Activated CD4-positive, alpha-beta T cell treated with anti-CD3 and anti-CD28 coated beads, Interleukin-2, amount 50 U/mL, for 48 hours (primary cell): ENCODE measurements at regions not wholly inside any gene's neighbourhood (a gene's known extent, or its start where the extent isn't known, plus 50 kb on each side); places are given as distances from the start of the nearest gene placed in this dataset.
"Not testable (repeated sequence)": the region's sequence is repeated elsewhere in the genome, so short reads cannot be mapped to it uniquely, and the experiment has no call there.

Source experiments
- DNase-seq, 2 experiments: peaks; one replicate each; pipeline ENCODE4 v3.0.0-alpha.2; 2020

DNA sequence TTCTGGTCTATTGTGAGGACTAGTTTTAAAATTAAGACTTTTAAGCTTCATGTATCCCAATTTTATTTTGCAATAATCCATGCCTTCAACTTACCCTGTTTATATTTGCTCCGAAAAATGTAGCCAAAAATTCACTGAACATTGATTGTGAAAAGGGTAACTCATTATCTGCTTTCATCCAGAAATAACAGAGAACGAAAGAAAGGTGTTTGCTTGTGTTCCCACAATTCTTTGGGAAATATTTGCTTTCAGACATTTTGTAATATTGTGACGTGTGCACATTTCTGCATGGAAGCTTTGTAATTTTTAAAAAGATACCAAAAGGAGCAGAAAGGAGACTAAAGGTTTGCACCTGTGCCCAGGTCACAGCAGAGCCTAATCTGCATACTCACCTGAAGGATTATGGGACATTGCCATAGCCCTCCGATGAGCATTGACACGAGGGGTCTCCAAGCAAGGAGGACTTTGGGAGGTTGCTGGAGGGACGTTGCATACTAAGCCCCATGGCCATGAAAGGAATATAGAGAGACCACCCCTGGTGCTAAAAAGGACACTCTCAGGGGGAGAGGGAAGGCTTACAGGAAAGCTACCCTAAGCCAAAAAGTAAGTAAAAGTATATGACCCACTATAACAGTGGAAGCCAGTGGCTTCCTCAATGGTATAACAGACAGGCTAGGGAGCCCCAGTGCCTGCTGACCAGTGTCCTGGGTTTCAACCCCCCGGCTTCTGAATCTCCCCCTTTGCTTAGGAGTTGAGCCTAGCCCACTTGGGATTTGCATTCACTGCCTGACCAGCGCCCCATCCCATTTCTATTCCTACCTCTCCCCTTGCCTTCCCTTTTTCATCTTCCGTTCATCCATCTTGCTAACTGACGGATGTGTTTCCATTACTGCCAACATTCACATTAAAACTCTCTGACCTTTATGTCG is 148.6 kb upstream of the ZC3H12A start:
- DNase-seq: no peak

DNA sequence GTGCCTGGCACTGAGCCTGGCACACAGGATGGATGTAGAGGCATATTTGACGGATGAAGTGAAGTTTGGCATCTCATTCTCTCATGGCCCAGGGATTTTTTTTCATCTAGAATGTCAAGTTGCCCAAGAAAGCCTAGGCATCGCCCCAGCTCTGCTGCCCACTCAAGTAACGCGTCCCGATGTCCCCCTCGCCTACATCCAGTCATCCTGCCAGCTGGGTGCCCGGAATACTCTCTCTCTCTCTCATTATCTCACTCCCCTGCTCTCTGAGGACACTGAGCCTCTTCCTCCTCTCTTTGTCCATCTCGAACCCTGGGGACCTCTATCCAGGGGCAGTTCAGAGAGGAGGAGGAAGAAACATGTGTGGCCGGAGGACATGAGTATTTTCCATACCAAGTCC is 142.3 kb upstream of the ZC3H12A start:
- DNase-seq: no peak

GRCh38 chr1:37338658-37339057 is 135.7 kb upstream of the ZC3H12A start:
- DNase-seq: no peak

- no peak for DNase-seq
These were observed 131.6 kb upstream of the ZC3H12A start for GRCh38 chr1:37342736-37343135.

DNA sequence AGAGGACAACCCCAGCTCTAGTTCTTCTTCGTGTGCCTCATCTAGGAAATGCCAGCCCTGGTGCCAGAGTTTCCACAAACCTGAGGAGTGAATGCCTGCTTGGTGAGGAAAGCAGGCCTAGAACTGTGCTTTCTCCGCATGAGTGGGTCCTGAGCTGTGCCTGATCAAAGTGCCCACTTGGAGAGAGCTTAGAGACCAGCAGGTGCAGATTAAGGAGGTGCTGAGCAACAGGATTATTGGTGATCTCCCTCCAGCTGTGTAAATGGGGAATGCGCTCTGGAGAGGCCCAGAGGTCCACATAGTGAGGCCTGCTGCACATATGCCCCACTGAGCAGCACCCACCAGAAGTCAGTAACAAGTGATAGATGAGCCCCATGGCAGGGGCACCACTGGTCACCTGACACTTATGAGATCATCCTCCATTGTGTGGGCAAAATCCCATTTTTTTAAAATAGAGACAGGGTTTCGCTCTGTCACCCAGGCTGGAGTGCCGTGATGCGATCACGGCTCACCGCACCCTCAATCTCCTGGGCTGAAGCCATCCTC is 127.2 kb upstream of the ZC3H12A start:
- DNase-seq: no peak

DNA sequence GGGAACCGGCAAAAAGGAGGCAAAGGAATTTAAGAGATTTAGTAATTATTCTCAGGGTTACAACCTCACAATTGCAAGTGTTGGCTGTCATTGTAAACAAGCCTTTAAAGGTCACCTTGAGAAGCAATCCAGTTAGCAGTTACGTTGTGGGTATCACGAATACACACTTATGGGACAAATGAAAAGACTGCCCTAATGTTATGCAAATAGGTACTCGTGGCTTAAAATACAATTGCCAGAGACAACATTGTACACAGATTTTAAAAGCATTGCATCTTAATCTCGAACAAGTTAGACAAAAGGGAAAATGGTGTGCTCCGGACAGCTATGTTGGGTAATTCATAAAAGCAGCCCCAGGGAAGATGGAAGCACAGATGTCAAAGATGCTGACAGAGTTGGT is 120.5 kb upstream of the ZC3H12A start:
- no peak for DNase-seq

DNA sequence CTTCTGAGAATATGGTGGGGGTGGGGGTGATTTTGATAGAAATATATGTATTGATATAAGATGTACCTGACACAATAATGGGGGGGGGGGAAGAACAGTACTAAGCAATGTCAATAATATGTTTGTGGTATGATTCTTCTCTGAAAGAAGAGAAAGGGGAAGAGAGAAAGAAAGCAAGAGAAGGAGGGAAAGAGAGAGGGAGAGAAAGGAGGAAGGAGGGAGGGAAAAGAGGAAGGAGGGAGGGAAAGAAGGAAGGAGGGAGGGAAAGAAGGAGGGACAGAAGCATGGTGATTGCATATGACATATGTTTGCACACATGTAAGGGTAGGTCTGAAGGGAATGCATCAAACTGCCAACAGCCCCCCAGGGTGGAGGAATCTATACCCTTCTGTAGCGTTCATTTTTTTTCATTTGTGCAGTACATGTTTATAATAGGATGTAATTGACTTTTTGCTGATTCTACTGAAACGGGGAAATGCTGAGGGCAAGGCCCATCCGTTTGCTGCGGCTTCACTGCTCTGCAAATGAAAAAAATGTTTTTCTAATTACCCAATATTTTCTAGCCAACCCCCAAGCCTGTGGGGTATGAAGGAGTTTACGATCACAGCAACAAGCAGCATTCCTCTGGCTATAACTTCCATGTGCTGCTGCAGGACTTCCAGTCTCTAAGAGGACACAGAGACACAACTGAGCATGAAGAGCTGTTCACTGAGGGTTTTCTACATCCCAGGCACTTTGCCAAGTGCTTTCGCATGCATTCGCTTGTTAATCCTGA is 119.3 kb upstream of the ZC3H12A start:
- no peak for DNase-seq

DNA sequence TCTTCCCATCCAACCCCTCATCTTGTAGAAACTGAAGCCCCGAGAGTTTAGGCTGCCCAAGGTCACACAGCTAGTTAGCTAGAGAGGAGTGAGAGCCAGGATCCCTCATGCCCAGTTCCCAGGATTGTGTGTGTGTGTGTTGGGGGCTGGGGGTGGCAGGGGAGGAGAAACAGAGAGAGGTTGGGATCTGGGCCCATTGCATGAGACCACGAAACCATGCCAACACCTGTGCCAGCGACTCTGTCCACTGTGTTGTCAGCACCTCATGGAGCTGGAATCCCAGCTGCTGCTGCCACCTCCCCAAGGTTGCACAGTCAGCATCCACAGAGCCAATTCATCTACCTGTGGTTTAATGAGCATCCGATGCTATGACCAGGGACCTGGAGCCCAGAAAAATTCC is 115.4 kb upstream of the ZC3H12A start:
- DNase-seq: no peak

GRCh38 chr1:37360011-37360410 is 114.4 kb upstream of the ZC3H12A start:
- no peak for DNase-seq

DNA sequence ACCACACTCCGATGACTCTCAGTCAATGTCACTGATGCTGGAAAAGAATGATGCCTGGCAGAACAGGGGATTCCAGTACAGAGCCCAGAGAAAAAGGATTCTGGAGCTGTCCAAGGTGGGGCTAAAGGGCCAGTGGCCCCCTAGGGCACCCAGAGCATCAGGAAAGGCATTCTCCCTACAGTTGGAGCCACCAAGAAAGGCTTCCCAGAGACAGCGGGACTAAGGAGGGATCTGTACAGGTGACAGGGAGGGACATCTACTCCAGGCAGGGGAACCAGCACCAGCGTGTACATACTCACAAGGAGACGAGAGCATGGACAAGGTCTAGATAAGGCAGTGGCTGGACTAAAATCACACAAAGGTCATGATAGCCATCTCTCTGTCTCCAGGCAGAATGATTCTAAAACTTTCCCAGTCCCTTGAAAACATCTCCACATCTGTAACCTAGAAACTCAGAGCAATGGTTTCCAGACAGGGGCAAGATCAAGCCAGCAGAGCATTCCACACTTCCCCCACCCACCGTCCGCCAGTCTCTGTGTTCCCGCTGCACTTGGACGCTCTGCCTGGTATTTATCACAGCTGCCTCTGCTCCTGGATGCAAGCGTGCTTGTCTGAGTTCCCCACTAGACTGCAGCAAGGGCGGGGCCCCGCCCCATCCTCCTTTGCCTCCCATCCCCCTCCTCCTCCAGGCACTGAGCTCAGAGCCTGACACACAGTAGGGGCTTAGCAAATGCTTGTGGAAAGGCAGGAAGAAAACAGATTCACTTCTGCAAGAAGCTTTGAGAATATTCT is 111.6 kb upstream of the ZC3H12A start:
- no peak for DNase-seq

DNA sequence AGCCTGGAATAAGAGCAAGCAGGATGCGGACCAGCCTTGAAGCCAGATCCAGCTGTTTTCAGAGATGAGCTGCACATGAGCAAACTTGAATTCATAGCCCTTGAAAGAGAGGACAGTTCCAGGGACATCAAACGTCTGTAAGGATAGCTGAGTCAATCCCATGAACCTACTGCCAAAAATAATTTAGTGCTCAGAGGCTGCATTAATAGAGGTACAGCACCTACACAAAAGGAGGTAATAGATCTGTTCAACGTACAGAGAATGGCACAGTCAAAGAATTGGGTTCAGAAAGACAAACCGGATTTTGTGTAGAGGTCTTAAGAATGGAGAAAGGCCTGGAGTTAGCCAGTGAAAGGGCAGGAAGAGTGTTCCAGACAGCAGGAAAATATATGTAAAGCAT is 110.8 kb upstream of the ZC3H12A start:
- no peak for DNase-seq

GRCh38 chr1:37368665-37369315 is 105.6 kb upstream of the ZC3H12A start:
- DNase-seq: not testable (repeated sequence)

DNA sequence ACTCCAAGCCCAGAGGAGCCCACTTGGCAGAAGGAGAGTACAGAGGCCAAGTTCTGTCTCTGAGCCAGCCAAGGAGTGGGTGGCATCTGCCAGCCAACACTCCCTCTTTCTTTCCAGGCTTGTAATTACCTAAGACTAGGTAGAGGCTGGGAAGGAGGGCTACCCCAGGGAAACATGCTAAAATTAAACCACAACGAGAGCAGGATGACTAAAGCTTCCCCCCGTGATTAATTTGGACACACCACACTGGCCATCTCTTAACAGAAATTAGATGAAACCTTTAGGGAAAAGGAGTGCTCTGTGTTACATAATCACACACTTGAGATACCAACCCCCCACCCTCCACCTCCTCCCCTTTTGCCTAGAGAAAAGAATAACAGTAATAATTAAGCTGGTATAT is 102.1 kb upstream of the ZC3H12A start:
- no peak for DNase-seq

- no peak for DNase-seq
These were observed 101.7 kb upstream of the ZC3H12A start for GRCh38 chr1:37372711-37373110.

- DNase-seq: no peak
These were observed 101.0 kb upstream of the ZC3H12A start for GRCh38 chr1:37373413-37373812.

DNA sequence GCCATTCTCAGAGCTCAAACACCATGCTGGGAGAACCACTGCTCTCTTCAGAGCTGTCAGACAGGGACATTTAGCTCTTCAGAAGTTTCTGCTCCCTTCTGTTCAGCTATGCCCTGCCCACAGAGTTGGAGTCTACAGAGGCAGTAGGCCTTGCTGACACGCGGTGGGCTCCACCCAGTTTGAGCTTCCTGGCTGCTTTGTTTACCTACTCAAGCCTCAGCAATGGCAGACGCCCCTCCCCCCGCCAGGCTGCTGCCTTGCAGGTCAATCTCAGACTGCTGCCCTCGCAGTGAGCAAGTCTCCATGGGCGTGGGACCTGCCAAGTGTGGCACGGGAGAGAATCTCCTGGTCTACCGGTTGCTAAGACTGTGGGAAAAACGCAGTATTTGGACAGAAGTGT is 93.8 kb upstream of the ZC3H12A start:
- DNase-seq: not testable (repeated sequence)

DNA sequence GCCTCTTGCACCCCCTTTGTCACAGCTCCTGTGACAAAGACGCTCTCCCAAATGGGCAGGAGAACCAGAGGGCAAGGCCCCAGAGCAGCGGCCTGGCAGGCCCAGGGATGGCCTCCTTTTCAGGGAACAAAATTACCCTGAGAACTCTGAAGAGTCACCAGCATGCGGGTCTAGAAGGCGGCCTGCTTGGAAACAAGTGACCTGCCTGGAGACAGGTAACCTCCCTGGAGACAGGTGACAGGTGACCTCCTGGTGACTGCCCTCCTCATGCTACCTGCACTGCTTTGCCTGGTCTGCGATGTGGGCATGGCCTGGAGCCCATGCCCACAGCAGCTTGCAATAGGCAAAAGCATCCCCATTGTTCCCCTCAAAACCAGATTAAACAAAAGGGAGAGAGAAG is 86.5 kb upstream of the ZC3H12A start:
- no peak for DNase-seq

DNA sequence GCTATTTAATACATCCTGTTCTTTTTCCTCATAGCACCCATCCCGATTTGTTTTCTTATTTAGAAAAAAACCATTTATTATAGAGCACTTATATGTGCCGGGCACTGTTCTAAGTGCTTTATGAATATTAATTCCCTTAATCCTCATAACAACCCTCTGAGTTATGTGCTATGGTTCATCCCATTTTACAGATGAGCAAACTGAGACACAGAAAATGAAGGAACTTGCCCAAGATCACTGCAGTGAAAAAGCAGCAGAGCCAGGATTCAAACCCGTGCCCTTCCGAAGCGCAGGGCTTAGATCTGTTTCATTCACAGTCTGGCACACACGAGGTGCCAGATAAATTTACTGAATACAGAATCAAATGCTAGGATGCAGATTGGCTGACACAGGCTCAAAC is 85.1 kb upstream of the ZC3H12A start:
- DNase-seq: no peak

- no peak for DNase-seq
These were observed 83.0 kb upstream of the ZC3H12A start for GRCh38 chr1:37391211-37392011.

DNA sequence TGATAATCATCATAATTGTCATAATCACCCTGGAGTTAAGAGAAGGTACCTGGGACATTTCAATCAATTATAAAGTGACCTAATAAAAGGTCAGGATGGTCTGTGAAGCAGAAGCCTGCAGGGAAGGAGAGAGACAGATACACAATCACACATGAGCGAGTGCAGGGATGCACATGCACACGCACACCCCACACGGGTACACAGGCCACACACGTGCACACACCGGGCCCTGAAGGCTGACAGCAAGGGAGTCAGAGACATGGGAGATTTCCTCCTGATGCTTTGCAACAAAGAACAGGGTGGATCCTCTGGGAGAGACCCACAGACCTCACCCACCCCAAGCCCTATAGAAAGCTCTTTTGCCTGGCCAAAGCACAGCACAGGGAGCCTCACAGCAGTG is 82.3 kb upstream of the ZC3H12A start:
- DNase-seq: no peak
